GM19035 (cell line): ENCODE measurements at regions not wholly inside any gene's neighbourhood (a gene's known extent, or its start where the extent isn't known, plus 50 kb on each side); places are given as distances from the start of the nearest gene placed in this dataset.

Experiments used
- ATAC-seq: cut with Tn5 transposase; IDR thresholded peaks from one replicate; pipeline ENCODE4 v1.9.1; 2021; ENCODE audit not compliant: unreplicated experiment

- no peak for ATAC-seq
Observed at GRCh38 chr3:56874269-56874668, 72.5 kb upstream of the ARHGEF3 start.

- no peak for ATAC-seq
Observed at GRCh38 chr3:56870436-56870835, 68.7 kb upstream of the ARHGEF3 start.

- ATAC-seq: no peak
Observed at GRCh38 chr3:56869157-56869889, 67.6 kb upstream of the ARHGEF3 start.

DNA sequence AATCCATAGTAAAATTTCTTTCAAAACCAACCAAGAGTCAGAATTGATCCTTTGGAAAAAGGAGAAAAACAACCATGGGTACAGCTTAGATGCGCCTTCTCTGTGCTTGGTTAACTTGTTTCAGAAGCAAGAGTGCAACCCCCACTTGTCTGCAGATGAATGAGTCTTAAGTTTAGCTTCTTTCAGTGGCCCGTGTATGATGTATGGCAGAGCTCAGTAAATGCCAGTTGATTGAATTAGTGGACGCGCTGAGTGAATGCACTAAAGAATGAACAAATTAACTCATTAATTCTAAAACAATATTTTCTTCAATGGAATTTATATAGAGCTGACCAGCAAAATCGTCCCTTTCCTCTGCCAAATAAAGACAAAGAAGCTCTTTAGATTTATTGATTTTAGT is 67.0 kb upstream of the ARHGEF3 start:
- no peak for ATAC-seq

DNA sequence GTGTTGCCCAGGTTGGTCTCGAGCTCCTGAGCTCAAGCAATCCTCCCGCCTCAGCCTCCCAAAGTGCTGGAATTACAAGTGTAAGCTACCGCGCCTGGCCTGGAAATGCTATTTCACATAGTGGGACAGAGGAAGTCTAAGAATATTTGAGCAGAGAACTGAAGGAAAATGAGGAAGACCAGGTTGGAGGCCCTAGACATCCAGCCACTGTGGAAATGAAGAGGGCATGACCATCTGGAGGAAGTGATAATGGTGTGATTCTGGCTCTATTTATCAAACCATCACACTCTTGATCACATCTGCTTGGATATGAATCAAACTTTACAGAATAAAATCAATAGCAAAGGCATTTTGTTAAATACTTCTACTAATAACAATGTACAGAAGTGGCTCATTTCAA is 65.9 kb upstream of the ARHGEF3 start:
- ATAC-seq: no peak

DNA sequence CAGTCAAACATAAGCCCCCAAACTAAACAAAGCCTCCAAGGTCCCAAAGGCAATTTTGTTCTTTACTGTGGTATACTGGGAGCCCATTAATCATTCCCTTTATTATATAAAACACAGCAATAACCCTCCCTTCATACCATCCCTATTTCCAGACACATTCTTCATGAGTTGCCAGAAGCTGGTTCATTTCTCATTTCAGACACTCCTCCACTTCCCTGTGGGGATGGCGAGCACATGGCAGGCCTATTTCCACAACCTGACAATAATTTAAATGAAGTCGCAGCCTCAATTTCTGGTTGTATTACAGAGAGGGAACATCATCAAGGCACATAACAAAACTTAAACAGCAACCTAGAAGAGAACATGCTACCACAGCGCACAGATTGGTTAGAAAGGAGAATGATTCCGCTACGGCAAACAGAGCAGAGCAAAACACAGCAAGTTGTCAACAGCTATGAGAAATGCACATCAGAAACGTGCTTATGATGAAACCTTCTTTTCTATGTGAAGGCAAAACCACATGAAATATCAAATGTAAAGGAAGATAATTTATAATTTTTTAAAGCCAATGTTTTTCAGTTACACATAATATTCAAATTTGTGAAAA is 63.3 kb upstream of the ARHGEF3 start:
- ATAC-seq: no peak

DNA sequence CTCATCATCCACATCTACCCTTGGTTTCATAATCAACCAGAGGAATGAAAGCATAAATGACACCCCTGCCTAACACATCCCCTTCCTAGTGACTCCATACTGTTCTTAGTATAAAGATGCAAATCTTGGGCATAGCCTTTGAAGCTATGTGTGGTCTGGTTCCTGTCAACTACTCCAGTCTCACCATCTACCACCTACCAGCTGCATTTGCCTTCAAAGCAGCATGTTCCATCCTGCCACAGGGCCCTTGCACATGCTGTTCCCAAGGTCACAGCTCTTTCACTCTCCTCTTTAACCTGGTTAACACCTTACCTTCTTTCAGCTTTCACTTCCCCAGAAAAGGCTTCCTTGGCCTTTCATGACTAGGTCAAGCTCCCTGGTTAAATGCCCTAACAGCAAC is 62.3 kb upstream of the ARHGEF3 start:
- ATAC-seq: no peak

GRCh38 chr3:56862352-56863062 is 60.8 kb upstream of the ARHGEF3 start:
- no peak for ATAC-seq

DNA sequence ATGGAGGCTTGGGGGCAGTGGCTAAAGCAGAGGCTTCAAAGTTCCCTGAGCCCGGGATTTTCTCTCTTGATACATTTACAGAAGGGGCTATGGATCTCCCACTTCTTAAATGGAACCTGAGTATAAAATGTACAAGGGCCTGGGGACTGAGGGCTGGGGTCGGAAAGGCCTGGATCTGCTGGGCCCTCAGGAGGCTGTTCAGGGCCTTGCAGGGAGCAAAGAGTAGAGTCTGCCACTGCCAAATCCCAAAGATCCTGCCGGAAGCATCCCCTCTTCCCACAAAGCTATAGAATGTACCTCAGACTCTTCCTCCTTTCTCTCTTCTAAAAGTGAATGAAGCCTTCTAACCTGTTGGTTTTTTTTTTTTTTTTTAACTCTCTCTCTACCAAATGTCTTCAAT is 59.8 kb upstream of the ARHGEF3 start:
- no peak for ATAC-seq

GRCh38 chr3:56860939-56861338 is 59.2 kb upstream of the ARHGEF3 start:
- ATAC-seq: no peak

DNA sequence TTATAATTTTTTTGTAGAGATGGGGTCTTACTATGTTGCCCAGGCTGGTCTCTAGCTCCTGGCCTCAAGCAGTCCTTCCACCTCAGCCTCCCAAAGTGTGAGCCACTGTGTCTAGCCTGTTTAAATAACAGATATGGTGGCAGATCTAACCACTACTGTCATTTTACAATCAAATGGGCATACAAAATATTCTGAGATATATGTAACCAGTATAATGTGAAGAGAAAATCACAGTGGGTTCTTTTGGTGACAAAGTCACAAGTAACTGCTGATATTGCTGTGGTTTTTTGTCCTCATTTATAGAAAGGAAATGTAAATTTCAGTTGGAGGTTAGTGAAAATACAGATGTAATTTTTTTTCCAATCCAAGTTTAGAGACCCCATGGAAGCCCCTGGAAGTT is 58.6 kb upstream of the ARHGEF3 start:
- ATAC-seq: no peak

- no peak for ATAC-seq
Observed at GRCh38 chr3:56858331-56858730, 56.6 kb upstream of the ARHGEF3 start.

DNA sequence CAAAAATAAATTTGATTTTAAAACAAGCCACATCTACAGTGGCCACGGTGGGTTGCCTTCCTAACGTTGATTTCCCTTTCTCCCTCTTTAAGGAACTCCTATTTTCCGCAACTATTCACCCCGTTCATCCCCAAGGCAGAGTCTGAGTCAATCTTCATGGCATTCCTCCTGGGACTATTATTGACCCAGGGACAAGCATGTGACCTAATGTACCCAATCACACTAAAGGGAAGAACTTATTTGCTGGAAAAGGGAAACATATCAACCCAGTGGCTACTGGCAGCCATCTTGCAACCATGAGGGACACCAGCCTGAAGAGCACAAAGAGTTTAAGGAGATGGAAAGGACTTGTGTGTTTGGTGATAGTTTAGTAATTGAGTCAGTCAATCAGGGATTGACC is 55.4 kb upstream of the ARHGEF3 start:
- no peak for ATAC-seq

DNA sequence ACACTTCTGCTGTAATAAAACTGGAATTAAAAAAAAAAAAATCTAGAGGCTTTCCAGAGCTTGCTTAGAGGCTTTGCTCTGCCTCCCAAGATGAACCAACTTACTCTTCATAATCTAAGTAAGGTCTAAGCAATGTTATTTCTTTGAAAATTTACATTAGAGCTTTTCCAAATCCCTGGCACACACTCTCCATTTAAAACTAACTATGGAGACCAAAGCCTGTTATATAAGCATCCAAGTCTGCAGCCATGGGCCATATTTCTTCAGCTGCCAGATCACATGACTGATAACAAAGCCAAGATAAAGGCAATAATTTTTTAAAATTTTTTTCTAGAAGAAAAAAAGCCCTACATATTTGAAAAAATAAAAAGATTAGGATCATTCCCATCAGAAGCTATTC is 55.0 kb upstream of the ARHGEF3 start:
- ATAC-seq: no peak

DNA sequence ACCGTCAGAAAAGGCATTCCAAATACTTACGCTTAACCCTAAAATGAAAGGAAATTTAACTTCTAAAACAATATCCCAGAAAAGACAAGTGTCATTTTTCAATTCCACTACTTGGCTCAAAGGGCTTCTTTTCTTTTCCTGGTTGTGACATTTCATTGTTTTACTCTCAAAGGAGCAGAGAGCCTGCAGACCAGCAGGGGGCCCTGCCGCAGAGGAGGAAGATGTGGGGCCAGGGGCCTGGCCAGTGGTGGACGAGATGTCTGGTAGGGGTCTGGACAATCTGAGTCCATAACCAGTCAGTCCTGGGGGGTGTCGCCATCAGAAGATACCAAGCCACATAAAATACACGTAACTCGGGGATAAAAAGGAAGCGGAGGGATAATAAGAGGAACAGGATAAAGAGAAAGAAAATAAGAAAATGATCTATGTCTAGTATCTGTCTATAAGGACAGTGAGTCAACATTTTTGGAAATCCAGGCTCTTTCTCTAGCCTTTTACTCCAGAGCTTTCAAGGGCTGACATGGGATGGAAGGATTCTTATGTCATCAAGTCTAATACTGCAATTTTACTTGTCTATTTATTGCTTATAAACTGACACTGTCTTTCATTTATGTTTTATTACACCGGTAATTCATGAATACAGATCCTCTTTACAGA is 54.2 kb upstream of the ARHGEF3 start:
- ATAC-seq: no peak

DNA sequence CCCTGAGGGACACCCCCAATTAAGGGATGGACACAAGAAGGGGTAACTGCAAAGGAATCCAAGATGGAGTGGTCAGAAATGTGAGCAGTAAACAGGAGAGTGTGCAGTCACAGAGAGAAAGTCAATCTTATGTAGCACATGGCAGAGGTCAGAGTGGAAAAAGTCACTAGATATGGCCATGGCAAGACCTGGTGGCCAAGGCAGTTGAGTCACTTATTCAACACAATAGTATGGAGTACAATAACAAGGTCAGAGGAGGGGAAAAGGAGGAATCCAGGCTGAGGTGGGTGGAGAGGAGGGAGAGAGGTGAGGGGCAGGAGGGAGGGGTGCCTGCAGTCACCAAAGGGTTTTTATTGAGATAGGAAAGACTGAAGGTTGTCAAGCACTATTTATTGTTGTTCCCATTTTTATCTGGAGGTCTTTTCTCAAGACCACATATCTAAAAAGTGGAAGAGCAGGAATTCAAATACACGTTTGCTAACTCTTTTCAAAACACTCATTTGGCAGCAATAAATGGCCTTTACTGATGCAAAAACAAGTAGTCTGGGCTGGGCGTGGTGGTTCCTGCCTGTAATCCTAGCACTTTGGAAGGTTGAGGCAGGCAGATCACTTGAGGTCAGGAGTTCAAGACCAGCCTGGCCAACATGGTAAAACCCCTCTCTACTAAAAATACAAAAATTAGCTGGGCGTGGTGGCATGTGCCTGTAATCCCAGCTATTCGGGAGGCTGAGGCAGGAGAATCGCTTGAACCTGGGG is 53.3 kb upstream of the ARHGEF3 start:
- no peak for ATAC-seq

GRCh38 chr3:56851966-56852884 is 50.5 kb upstream of the ARHGEF3 start:
- no peak for ATAC-seq
